Neural cell (in vitro differentiated cells): ENCODE measurements at regions not wholly inside any gene's neighbourhood (a gene's known extent, or its start where the extent isn't known, plus 50 kb on each side); places are given as distances from the start of the nearest gene placed in this dataset.

Source experiments
- H2AFZ ChIP-seq: fragments of 200-600, 300-800 bp; sonication (generic), shearing (Covaris generic); 2 replicates; pipeline ENCODE4 v1.6.0; 2014; ENCODE audit warnings: low read depth, mild to moderate bottlenecking, antibody characterized with exemption, low read length, moderate library complexity
- H3F3A ChIP-seq: fragments of 200-600 bp; shearing (Covaris generic); 2 replicates; pipeline ENCODE4 v1.6.1; 2016; ENCODE audit warnings: mild to moderate bottlenecking, moderate library complexity, mixed read lengths, antibody characterized with exemption, low read length; ENCODE audit not compliant: insufficient read depth, poor library complexity, severe bottlenecking
- H3K27ac ChIP-seq: fragments of 200-600, 300-800 bp; sonication (generic), shearing (Covaris generic); 2 replicates; pipeline ENCODE4 v1.5.1; 2014; ENCODE audit warnings: mild to moderate bottlenecking, low read length, moderate library complexity
- H3K27me3 ChIP-seq: fragments of 300-800, 200-600 bp; sonication (generic), shearing (Covaris generic); 2 replicates; pipeline ENCODE4 v1.6.0; 2014; ENCODE audit warnings: mild to moderate bottlenecking, low read depth, low read length, moderate library complexity; ENCODE audit not compliant: insufficient read depth
- H3K36me3 ChIP-seq: fragments of 300-800, 200-600 bp; sonication (generic), shearing (Covaris generic); 2 replicates; pipeline ENCODE4 v1.5.1; 2014; ENCODE audit warnings: mild to moderate bottlenecking, antibody characterized with exemption, low read length, moderate library complexity; ENCODE audit not compliant: insufficient read depth
- H3K4me2 ChIP-seq: fragments of 300-800, 200-600 bp; sonication (generic), shearing (Covaris generic); 2 replicates; pipeline ENCODE4 v1.6.0; 2014; ENCODE audit warnings: mild to moderate bottlenecking, low read length
- H3K4me3 ChIP-seq: fragments of 300-800, 200-600 bp; sonication (generic), shearing (Covaris generic); 2 replicates; pipeline ENCODE4 v1.5.1; 2014; ENCODE audit warnings: mild to moderate bottlenecking, low read length, moderate library complexity
- H3K79me2 ChIP-seq: fragments of 200-600 bp; shearing (Covaris generic); replicated peaks from 2 replicates; pipeline ENCODE4 v1.6.0; 2014; ENCODE audit warnings: mild to moderate bottlenecking, low read length, moderate library complexity; ENCODE audit not compliant: insufficient read depth
- H3K9ac ChIP-seq: fragments of 300-800, 200-600 bp; sonication (generic), shearing (Covaris generic); 2 replicates; pipeline ENCODE4 v1.6.1; 2016; ENCODE audit warnings: mild to moderate bottlenecking, low read length, mixed read lengths
- H3K9me2 ChIP-seq: fragments of 200-600 bp; shearing (Covaris generic); 2 replicates; pipeline ENCODE4 v1.6.1; 2016; ENCODE audit warnings: mild to moderate bottlenecking, low read length, mixed read lengths; ENCODE audit not compliant: insufficient read depth
- H3K9me3 ChIP-seq: fragments of 200-600, 300-800 bp; sonication (generic), shearing (Covaris generic); 2 replicates; pipeline ENCODE4 v1.6.1; 2016; ENCODE audit warnings: mild to moderate bottlenecking, mixed run types, low read length, moderate library complexity, mixed read lengths
- H4K20me1 ChIP-seq: fragments of 200-600 bp; shearing (Covaris generic); 2 replicates; pipeline ENCODE4 v1.6.1; 2016; ENCODE audit warnings: mild to moderate bottlenecking, mixed run types; ENCODE audit not compliant: insufficient read depth
- EP300 ChIP-seq: fragments of 450-650 bp; conservative IDR thresholded peaks from 2 replicates; pipeline ENCODE4 v1.6.1; 2014; ENCODE audit warnings: antibody characterized with exemption, mild to moderate bottlenecking, moderate library complexity; ENCODE audit not compliant: poor library complexity, severe bottlenecking
- EZH2 ChIP-seq: fragments of 200-600, 300-800 bp; shearing (Covaris generic), sonication (generic); IDR thresholded peaks from 2 replicates; pipeline ENCODE4 v1.6.1; 2014; ENCODE audit warnings: antibody characterized with exemption, low read length, borderline replicate concordance, mild to moderate bottlenecking; ENCODE audit not compliant: insufficient read depth, poor library complexity, severe bottlenecking
- MXI1 ChIP-seq: fragments of 450-650 bp; conservative IDR thresholded peaks from 2 replicates; pipeline ENCODE4 v1.6.1; 2014; ENCODE audit warnings: antibody characterized with exemption, mild to moderate bottlenecking; ENCODE audit not compliant: poor library complexity, severe bottlenecking
- POLR2AphosphoS5 ChIP-seq: IDR thresholded peaks from 2 replicates; pipeline ENCODE4 v1.6.1; 2012
- RAD21 ChIP-seq: fragments of 450-650 bp; conservative IDR thresholded peaks from 2 replicates; pipeline ENCODE4 v1.6.1; 2014; ENCODE audit warnings: antibody characterized with exemption, mild to moderate bottlenecking, moderate library complexity
- REST ChIP-seq: IDR thresholded peaks from 2 replicates; pipeline ENCODE4 v1.6.1; 2012; ENCODE audit warnings: borderline replicate concordance
- SMC3 ChIP-seq: fragments of 450-650 bp; conservative IDR thresholded peaks from 2 replicates; pipeline ENCODE4 v1.6.1; 2014; ENCODE audit warnings: antibody characterized with exemption, mild to moderate bottlenecking, moderate library complexity; ENCODE audit not compliant: poor library complexity
- TAF1 ChIP-seq: IDR thresholded peaks from 2 replicates; pipeline ENCODE4 v1.6.1; 2012; ENCODE audit warnings: low read depth
- TF ChIP-seq, protein P1 (sequence below): fragments of 450-650 bp; IDR thresholded peaks from 2 replicates; pipeline ENCODE4 v1.5.1; 2014; ENCODE audit warnings: antibody characterized with exemption, mild to moderate bottlenecking, moderate library complexity; ENCODE audit not compliant: poor library complexity, severe bottlenecking

DNA sequence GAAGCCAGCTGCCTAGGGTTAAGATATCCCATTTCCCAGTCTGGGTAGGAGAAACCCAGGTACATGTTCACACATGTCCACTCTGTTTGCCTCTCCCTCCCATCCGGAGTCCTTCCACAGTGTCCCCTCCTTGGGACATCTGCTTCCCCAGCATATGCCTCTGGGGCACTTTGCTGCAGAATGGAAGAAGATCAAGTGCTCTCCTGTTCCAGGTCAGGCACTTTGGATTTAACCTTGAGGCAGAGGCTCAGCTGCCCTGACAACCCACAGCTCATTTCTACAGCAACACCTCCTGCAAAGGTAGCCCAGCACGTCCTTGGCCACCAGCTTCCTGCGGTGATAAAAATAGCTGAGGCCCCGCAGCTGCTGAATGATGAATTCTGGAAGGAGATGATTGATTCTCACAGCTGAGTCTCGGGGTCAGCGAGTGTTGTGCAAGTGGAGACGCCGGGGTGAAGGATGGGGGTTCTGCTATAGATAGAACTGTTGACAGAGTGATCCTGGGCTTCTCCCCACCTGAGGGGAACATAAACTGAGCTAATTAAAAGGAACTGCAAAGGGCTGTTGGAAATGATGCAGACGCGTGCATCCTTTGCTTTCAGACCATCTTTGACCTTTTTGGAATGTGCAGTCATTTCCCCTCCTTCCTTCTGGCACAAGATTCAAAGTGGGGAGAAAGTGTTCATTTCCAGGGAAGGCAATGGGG, 145.0 kb downstream of the SLC38A6 start:
- Histone ChIP-seq H3K9ac (no peak overlapping the region), H3K27me3 (no peaks in the 10 kb centered on the region), H2AFZ (no peak overlapping the region), H3K4me2 (no peak overlapping the region), H3K9me2 (no peaks in the 10 kb centered on the region), H4K20me1 (no peaks in the 10 kb centered on the region), H3K79me2 (no peaks in the 10 kb centered on the region), H3K9me3 (no peaks in the 10 kb centered on the region), H3K36me3 (no peaks in the 10 kb centered on the region), H3F3A (no peaks in the 10 kb centered on the region), H3K27ac (no peak overlapping the region), H3K4me3 (no peak overlapping the region)
- TF ChIP-seq SMC3 = no peak
- no peak for TF ChIP-seq REST
- no peak for TF ChIP-seq TAF1
- TF ChIP-seq EP300 = no peak
- TF ChIP-seq, protein P1, sequence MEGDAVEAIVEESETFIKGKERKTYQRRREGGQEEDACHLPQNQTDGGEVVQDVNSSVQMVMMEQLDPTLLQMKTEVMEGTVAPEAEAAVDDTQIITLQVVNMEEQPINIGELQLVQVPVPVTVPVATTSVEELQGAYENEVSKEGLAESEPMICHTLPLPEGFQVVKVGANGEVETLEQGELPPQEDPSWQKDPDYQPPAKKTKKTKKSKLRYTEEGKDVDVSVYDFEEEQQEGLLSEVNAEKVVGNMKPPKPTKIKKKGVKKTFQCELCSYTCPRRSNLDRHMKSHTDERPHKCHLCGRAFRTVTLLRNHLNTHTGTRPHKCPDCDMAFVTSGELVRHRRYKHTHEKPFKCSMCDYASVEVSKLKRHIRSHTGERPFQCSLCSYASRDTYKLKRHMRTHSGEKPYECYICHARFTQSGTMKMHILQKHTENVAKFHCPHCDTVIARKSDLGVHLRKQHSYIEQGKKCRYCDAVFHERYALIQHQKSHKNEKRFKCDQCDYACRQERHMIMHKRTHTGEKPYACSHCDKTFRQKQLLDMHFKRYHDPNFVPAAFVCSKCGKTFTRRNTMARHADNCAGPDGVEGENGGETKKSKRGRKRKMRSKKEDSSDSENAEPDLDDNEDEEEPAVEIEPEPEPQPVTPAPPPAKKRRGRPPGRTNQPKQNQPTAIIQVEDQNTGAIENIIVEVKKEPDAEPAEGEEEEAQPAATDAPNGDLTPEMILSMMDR = no peak
- TF ChIP-seq EZH2 = no peak
- TF ChIP-seq MXI1 = no peak
- TF ChIP-seq RAD21 = no peak
- TF ChIP-seq POLR2AphosphoS5 = no peak

- Histone ChIP-seq H3K36me3 (no peaks in the 10 kb centered on the region), H3K27me3 (no peaks in the 10 kb centered on the region), H3K9me2 (no peaks in the 10 kb centered on the region), H4K20me1 (no peaks in the 10 kb centered on the region), H3K9me3 (no peaks in the 10 kb centered on the region), H3K4me2 (no peak overlapping the region), H3F3A (no peaks in the 10 kb centered on the region), H3K9ac (no peak overlapping the region), H3K79me2 (no peaks in the 10 kb centered on the region), H2AFZ (no peak overlapping the region), H3K4me3 (no peak overlapping the region), H3K27ac (no peak overlapping the region)
- TF ChIP-seq, protein P1 = no peak
- TF ChIP-seq POLR2AphosphoS5 (no peak), SMC3 (no peak), REST (no peak), TAF1 (no peak), EZH2 (no peak), EP300 (no peak), RAD21 (no peak), MXI1 (no peak)
These were observed 144.2 kb downstream of the SLC38A6 start for GRCh38 chr14:61125041-61125866.
